ENCODE measurements at regions not wholly inside any gene's neighbourhood (a gene's known extent, or its start where the extent isn't known, plus 50 kb on each side); places are given as distances from the start of the nearest gene placed in this dataset.

GRCh38 chr5:152472083-152472482 lies 67.0 kb upstream of the NMUR2 start (continued):
- TF ChIP-seq PAX5 (IDR thresholded peaks at IDR 0.05; ENCODE audit: borderline replicate concordance, low read depth, low read length) = no peak
- no peak for TF ChIP-seq CREM (IDR thresholded peaks at IDR 0.05; ENCODE audit: low read depth)
- no peak for TF ChIP-seq WRNIP1 (IDR thresholded peaks at IDR 0.05; ENCODE audit: borderline replicate concordance, low read depth, low read length)
- TF ChIP-seq KAT2A (conservative IDR thresholded peaks at IDR 0.05; ENCODE audit: control insufficient read depth, low read depth, low read length) = no peak
- TF ChIP-seq CBFB (IDR thresholded peaks at IDR 0.05; ENCODE audit: low read depth) = no peak
- no peak for TF ChIP-seq KDM1A (IDR thresholded peaks at IDR 0.05; ENCODE audit: borderline replicate concordance)
- no peak for TF ChIP-seq BMI1 (IDR thresholded peaks at IDR 0.05; ENCODE audit: borderline replicate concordance)
- TF ChIP-seq NFIC (IDR thresholded peaks at IDR 0.05; ENCODE audit: low read depth, low read length) = no peak

GRCh38 chr5:152474961-152475360 lies 69.9 kb upstream of the NMUR2 start:
- no peak overlapping the region for H2AFZ ChIP-seq (ENCODE audit: control insufficient read depth, low read depth, low read length)
- H3K36me3 ChIP-seq (ENCODE audit: control insufficient read depth in 2 of 2, insufficient read depth in 2 of 2, low read length in 1 of 2) = no peaks in the 10 kb centered on the region
- H3K27ac ChIP-seq (ENCODE audit: control insufficient read depth, insufficient read depth) = no peak overlapping the region
- no peaks in the 10 kb centered on the region for H3K9me3 ChIP-seq (replicated peaks; ENCODE audit: control insufficient read depth, insufficient read depth, low read length)
- no peak overlapping the region for H3K4me2 ChIP-seq (ENCODE audit: control insufficient read depth, insufficient read depth)
- no peaks in the 10 kb centered on the region for H4K20me1 ChIP-seq (ENCODE audit: control insufficient read depth, insufficient read depth)
- RAD21 ChIA-PET (ENCODE audit: unreplicated experiment) = no interaction called here
- no peak for ATAC-seq
- H3K27me3 ChIP-seq (replicated peaks in 1 of 2; ENCODE audit: control insufficient read depth in 2 of 2, insufficient read depth in 2 of 2, low read length in 1 of 2) = no peaks in the 10 kb centered on the region
- intact Hi-C loops (cut with micrococcal nuclease; ENCODE audit: unreplicated experiment) = no loop called here
- no peaks in the 10 kb centered on the region for H3K4me1 ChIP-seq (ENCODE audit: control insufficient read depth, insufficient read depth, low read length)
- BruUV-seq (replicated peaks) = no TSS peak
- FAIRE-seq = no peak
- SMC1A ChIA-PET (ENCODE audit: uncharacterized antibody, unreplicated experiment) = no interaction called here
- no peak overlapping the region for H3K4me3 ChIP-seq
- DNase-seq (ENCODE audit: low read depth, low spot score) = no peak
- TF ChIP-seq POLR2AphosphoS2 (IDR thresholded peaks at IDR 0.05; ENCODE audit: low read depth, low read length) = no peak
- TF ChIP-seq CHD4 (IDR thresholded peaks at IDR 0.05) = no peak
- no peak for TF ChIP-seq EZH2 (IDR thresholded peaks at IDR 0.05; ENCODE audit: borderline replicate concordance, control insufficient read depth, low read depth, low read length)
- TF ChIP-seq POLR2A (IDR thresholded peaks at IDR 0.05; ENCODE audit: low read depth, low read length) = no peak
- TF ChIP-seq MEF2B (IDR thresholded peaks at IDR 0.05; ENCODE audit: partially characterized antibody, poor library complexity, severe bottlenecking) = no peak
- TF ChIP-seq, protein P1, sequence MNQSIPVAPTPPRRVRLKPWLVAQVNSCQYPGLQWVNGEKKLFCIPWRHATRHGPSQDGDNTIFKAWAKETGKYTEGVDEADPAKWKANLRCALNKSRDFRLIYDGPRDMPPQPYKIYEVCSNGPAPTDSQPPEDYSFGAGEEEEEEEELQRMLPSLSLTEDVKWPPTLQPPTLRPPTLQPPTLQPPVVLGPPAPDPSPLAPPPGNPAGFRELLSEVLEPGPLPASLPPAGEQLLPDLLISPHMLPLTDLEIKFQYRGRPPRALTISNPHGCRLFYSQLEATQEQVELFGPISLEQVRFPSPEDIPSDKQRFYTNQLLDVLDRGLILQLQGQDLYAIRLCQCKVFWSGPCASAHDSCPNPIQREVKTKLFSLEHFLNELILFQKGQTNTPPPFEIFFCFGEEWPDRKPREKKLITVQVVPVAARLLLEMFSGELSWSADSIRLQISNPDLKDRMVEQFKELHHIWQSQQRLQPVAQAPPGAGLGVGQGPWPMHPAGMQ (IDR thresholded peaks at IDR 0.05; ENCODE audit: borderline replicate concordance) = no peak
- no peak for TF ChIP-seq WRNIP1 (IDR thresholded peaks at IDR 0.05; ENCODE audit: borderline replicate concordance, low read depth, low read length)
- TF ChIP-seq PAX5 (IDR thresholded peaks at IDR 0.05; ENCODE audit: borderline replicate concordance, low read depth, low read length) = no peak
- no peak for TF ChIP-seq CREB1 (IDR thresholded peaks at IDR 0.05; ENCODE audit: low read depth)
- TF ChIP-seq, protein P2, sequence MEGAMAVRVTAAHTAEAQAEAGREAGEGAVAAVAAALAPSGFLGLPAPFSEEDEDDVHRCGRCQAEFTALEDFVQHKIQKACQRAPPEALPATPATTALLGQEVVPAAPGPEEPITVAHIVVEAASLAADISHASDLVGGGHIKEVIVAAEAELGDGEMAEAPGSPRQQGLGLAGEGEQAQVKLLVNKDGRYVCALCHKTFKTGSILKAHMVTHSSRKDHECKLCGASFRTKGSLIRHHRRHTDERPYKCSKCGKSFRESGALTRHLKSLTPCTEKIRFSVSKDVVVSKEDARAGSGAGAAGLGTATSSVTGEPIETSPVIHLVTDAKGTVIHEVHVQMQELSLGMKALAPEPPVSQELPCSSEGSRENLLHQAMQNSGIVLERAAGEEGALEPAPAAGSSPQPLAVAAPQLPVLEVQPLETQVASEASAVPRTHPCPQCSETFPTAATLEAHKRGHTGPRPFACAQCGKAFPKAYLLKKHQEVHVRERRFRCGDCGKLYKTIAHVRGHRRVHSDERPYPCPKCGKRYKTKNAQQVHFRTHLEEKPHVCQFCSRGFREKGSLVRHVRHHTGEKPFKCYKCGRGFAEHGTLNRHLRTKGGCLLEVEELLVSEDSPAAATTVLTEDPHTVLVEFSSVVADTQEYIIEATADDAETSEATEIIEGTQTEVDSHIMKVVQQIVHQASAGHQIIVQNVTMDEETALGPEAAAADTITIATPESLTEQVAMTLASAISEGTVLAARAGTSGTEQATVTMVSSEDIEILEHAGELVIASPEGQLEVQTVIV (IDR thresholded peaks at IDR 0.05; ENCODE audit: borderline replicate concordance, partially characterized antibody) = no peak
- no peak for TF ChIP-seq ZZZ3 (IDR thresholded peaks at IDR 0.05; ENCODE audit: control insufficient read depth, insufficient read length, low read depth)
- TF ChIP-seq ZSCAN29 (IDR thresholded peaks at IDR 0.05) = no peak
- no peak for TF ChIP-seq ZNF207 (IDR thresholded peaks at IDR 0.05; ENCODE audit: borderline replicate concordance)
- no peak for TF ChIP-seq PBX3 (IDR thresholded peaks at IDR 0.05; ENCODE audit: insufficient replicate concordance, low read depth, low read length)
- TF ChIP-seq NBN (IDR thresholded peaks at IDR 0.05) = no peak
- TF ChIP-seq ATF7 (IDR thresholded peaks at IDR 0.05; ENCODE audit: low read depth) = no peak
- WGBS (ENCODE audit: insufficient coverage, insufficient replicate concordance, low lambda C conversion rate, missing lambda C conversion rate) = 0% methylated on average over 1 of the region's 1 CpG
- in situ Hi-C loops (cut with MboI) = no loop called here
- H3K79me2 ChIP-seq (ENCODE audit: control insufficient read depth, insufficient read depth, low read length) = no peaks in the 10 kb centered on the region
- H3K9ac ChIP-seq (ENCODE audit: control insufficient read depth, insufficient read depth, low read length) = no peak overlapping the region
- CTCF ChIA-PET = no interaction called here
- POLR2A ChIA-PET = no interaction called here
